Stimulated activated naive CD4-positive, alpha-beta T cell (primary cell): ENCODE measurements at regions not wholly inside any gene's neighbourhood (a gene's known extent, or its start where the extent isn't known, plus 50 kb on each side); places are given as distances from the start of the nearest gene placed in this dataset.
"Not testable (repeated sequence)": the region's sequence is repeated elsewhere in the genome, so short reads cannot be mapped to it uniquely, and the experiment has no call there.

Experiments used
- DNase-seq, 6 experiments: peaks; one replicate each; lab custom pipeline; 2025; lab: John Stamatoyannopoulos, UW

DNA sequence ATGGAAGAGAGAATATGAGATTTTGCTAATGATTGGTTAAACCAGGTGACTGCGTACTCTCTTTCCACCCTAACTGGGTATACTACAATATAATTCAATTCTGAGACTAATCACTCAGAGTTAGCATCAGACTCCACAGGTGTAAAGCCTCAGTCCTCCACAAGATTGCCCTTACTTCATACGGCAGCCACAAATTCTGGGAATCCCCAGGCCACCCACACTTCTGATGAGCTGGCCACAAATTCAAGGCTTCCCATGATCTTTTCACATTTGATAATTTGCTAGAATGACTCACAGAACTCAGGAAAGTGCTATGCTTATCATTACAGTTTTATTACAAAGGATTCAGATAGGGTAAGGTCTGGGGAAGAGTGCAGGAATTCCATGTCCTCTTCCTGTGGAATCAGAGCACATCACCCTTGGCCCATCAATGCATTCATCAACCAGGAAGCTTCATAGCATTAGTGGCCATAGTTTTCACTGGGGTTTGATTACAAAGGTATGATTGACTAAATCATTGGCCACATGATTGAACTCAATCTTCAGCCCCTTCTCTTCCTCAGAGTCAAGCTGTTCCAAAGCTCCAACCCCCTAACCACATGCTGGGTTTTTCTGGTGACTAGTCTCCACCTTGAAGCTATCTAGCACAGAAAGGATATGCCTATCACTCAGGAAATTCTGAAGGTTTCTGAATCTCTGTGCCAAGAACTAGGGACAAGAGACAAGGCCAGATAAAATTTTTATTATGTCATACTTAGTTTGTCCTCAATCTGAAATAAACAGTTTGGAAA, 131.7 kb downstream of the HHIPL2 start:
- no peak for DNase-seq

DNA sequence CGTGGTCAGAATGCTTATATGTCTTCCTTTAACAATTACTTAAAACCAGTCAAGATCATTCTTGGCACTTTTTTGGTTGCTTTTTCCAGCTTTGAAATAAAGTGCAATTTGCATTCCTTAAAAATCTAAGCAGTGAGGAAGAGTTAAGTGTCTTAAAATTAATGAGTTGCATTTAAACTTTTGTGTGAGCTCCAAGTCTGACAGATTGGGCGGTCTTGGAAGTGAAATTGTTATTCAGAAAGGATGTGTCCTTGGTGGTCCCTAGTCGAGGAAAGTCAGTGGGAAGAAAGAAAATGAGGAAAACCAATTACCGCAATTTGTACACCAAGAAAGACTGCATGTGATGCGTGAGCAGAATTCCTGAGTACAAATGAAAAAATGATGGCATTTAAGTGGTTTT, 132.5 kb downstream of the HHIPL2 start:
- DNase-seq: no peak

DNA sequence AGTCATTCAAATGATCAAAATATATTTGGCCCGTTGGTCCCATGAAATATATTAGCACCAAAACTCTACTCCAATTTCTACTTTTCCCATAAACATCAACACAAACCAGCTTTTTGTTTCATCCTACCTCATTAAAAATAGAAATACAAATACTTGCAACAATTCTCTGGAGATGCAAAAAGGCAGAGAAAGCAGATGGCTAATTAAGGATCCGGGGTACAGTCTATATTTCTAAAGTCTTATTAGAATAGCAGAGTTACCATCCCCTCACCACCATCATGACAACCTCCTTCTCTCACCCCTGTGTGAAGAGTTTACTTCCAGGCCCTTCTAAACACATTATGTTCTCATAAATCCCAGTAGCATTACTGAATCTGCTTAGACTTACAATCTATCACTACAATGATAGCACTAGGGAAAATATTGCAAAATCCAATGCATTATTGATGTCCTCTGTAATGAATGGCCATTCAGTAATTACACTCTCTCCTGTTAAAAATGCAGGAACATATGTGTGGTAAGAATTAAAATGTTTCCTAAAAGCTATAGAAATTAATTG, 133.8 kb downstream of the HHIPL2 start:
- DNase-seq: no peak

DNA sequence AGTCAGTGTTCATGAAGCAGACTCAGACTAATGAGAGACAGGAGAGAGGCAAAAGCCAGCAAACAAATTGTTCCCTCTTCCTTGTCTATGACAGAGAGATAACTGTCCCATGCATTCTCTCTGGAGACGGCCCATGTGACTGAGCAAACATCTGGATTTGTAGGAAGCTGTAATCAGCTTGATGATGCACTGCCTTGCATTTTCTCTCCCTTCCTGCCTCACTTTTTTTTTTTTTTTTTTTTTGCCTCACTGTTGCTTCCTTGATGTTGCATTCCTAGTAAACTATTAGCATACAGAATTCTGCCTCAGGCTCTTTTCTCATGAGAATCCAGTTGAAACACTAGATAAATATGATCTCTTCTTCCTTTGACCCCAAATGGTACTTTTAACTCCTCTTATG, 134.5 kb downstream of the HHIPL2 start:
- no peak for DNase-seq

DNA sequence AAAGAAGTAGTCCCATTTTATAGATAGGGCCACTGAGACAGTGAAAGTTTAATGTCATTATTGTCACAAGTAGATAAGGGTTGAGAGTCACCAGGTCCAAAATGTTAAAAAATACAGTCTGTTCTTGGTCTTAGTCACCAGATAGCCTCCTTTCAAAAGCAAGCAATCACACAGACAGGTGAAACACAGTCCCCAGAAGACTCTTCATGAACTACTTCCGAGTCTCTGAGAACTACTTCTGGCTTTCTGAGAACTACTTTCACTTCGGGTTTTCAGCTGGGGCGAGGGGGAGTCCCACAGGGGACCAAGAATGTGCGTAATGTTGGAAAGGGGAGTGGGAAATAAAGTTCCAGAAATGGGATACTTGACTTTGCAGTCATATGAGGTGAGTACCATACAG, 143.2 kb downstream of the HHIPL2 start:
- no peak for DNase-seq

DNA sequence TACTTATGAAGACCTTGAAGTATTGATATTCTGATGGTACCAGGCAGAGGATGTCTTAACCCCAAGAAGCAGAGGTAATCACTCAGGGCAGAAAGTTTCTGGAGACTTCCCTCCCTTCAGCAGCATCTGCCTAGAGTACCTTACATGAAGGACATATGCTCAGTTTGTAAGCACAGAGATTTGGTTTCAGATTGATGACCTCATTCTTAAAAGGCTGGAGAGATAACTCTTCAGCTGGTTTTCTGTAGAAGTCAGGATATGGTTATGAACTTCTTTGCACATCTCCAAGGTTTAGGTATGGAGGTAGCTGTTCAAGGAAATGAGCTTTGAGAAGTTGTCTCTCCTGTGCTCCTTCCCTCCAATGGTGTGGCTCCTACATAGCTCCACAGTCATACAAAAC, 148.7 kb downstream of the HHIPL2 start:
- no peak for DNase-seq

DNA sequence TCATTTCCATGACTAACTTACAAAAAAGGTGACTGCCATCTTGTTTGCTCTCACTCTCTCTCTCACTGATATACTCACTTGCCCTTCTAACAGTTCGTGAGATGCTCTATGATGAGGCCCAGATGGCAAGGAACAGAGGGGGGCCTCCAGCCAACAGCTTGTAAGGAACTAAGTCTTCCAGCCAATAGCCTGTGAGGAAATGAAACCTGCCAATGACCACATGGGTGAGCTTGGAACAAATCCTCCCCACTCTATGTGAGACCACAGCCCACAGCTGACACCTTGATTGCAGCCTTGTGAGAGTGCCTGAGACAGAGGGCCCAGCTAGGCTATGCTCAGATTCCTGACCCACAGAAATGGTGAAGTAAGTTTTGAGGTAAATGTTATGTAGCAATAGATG, 153.7 kb downstream of the HHIPL2 start:
- DNase-seq: no peak

DNA sequence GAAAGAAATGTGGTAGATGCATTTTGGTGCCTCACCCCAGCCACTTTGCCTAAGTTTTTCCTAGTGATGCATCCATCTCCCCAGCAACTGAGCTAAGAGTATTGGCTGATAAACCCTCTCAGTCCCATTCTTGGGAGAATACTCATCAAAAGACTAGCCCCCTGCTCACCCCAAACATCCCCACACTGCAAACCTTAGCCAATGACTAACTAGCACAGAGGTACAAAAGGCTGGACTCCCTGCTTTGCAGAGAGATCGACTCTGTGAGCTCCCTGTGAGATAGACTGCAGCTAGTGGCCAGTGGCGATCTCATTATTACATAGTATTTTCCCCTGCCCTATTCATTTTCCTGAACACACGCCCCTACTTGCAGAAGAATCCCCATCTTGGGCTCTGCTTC, 155.3 kb downstream of the HHIPL2 start:
- DNase-seq: no peak

DNA sequence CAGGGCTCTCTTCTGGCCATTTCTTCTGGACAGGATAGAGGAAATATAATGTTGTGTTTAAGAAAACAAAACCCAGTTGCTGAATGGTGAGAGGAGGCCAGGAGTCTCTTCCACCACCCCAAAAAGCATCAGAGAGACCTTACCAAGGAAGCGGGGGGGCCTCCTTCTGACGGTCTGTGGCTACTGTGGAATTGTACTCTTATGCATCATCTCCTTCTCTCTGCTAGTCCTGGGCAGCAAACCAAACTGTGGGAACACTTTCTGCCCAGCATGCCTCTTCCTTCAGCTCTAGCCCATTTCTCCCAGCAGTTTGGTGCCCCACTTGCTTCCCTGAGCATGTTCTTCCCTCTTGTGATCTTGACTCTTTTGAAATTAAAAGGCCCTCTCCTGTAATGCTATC, 157.7 kb downstream of the HHIPL2 start:
- no peak for DNase-seq

DNA sequence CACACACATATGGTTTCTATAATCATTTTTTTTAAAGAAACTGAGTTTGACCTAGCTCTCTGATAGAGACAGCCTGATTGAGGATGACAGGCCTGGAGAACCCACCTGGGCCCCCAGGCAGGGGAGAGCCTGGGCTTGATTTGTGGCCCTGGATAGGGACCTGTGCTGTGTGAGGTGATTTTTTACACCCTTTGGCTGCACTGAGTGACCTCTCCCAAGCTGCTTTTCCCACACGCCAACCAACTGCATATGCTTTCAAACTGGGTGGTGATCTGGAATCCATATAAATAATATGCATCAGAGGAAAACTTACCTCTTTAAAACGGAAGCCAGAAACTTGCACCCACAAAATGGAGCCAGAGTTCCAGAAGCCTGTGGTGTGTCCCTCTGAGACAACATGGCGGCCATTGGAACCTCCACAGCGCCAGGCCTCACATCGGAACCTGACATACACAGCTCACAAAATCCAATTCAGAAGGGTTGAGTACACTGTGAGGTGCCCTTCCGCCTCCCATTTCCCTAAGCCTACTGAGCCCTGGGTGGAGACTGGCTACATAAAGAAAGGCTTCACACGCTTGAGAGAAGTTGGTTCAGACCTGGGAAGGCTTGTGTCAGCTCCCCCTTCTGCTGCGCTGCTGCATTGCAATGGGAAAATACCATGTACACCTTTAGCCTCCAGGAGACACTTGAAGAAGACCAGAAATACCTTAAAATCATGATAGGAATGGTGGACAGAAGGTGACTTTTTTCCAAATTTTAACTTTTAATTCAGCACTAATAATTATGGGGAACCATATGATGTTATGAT, 160.7 kb downstream of the HHIPL2 start:
- no peak for DNase-seq

DNA sequence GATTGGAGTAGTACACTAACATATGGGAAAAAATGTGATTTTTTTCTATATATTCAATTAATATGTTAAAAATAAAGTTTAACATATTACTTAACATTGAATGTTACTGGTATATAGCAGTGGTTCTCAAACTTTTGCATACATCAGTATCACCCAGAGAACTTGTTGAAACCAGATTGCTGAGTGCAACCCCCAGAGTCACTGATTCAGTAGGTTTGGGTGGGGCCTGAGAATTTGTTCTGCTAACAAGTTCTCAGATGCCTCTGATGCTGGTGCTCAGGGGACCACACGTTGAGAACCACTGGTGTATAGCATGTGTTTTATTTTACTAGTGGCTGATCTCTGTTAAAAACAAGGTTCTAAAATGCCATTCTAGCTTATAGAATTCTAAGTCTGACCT, 161.9 kb downstream of the HHIPL2 start:
- no peak for DNase-seq

DNA sequence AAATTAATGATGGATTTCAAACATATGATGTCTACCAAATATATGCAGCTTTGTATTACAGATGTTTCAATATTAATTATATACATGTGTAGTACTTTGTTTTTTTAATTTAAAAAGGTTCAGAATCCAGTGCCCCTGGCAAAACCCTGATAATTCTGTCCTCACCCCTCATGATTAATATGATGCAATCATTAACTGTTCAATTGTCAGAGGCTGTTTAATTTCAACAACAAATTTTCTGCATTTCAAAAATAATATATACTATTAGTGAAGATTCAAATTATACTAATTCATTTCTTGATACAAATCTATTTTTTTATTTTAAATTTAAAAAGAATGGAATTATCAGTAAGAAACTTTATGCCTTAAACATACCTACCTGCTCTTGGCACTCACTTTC, 162.6 kb downstream of the HHIPL2 start:
- no peak for DNase-seq

DNA sequence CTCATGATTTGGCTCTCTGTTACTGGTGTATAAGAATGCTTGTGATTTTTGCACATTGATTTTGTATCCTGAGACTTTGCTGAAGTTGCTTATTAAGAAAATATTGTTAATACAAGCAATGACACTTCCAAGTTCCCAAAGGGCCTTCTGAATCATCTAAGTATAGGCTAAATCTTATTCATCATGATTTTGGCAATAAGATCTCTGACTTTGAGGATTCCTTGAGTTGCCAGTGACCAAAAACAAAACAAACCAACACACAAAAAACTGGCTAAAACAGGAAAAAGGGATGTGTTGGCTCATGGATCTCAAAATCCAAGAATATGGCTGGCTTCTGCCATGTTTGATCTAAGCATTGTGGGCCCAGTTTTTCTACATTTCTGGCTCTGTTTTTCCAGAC, 163.4 kb downstream of the HHIPL2 start:
- no peak for DNase-seq

DNA sequence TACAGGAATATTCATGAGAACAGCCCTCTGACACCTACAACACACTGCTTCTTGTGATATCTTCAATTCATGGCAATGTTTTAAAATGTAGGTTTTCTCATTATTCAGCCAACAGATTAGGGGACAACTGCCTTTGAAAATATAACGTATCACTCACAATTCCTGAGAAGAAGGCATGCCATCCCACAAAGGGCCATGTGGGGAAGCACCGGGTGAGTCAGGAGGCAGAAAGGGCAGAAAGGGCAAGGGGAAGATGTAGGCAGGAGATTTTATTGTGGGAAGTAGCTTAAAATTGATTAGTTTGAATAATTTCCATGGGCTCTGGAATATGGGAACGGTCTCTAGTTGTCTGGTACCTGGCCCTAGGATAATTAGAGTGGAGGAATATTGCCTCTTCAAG, 165.7 kb downstream of the HHIPL2 start:
- no peak for DNase-seq

DNA sequence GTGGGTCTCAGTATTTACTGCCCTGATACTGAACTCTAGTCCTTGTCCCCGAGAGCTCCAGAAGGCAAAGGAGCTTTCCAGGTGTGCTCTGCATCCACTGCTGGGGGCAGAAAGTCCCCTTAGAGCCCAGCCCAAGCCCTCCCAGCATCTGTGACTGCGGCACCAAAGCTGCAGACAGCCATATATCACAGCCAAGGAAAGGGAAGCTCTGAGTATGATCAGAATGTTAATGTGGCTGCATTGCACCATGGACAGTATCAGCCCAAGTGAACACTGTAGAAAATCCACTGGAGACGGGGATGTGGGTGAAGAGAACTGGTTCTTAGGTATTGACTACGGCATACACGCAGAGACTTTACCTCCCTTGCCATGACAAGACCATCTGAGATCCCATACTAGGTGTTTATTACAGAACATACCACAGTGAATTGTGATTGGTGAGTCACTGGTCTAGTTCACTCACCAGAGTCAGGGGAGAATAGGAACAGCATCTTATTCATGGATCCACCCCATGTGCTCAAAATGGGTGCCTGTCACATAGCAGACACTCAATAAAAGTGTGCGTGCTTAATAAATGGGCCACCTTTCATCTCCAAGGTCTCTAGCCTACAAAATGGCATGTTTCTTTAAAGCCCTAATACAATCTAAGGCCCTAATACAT, 170.3 kb downstream of the HHIPL2 start:
- DNase-seq: no peak

DNA sequence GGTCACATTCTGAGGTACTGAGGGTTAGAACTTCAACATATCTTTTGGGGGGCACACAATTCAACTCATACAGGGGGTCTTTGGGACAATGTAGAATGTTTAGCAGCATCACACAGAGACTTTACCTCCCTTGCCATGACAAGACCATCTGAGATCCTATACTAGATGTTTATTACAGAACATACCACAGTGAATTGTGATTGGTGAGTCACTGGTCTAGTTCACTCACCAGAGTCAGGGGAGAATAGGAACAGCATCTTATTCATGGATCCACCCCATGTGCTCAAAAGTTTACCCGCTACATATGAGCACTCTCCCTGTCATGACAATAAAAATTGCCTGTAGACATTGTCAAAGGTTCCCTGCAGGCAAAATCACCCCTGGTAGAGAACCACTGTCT, 171.1 kb downstream of the HHIPL2 start:
- not testable (repeated sequence) for DNase-seq

DNA sequence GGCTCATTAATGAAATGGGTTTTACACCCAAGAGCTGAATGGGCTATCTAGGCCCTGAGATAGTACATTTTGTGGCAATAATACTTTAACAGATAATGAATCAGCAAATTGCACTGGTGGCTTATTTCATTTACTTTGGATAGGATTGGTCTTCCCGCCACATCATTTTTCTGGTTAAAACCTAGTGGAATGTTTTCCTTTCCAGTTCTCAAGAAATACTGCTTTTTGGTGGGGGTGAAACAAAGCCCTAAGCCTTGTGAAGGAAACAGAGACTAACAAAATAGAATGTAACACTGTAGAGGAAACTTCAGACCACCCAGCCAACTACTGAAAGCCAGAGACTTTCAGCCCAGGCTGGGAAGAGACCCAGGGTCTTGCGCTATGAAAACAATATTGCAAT, 172.2 kb downstream of the HHIPL2 start:
- no peak for DNase-seq

DNA sequence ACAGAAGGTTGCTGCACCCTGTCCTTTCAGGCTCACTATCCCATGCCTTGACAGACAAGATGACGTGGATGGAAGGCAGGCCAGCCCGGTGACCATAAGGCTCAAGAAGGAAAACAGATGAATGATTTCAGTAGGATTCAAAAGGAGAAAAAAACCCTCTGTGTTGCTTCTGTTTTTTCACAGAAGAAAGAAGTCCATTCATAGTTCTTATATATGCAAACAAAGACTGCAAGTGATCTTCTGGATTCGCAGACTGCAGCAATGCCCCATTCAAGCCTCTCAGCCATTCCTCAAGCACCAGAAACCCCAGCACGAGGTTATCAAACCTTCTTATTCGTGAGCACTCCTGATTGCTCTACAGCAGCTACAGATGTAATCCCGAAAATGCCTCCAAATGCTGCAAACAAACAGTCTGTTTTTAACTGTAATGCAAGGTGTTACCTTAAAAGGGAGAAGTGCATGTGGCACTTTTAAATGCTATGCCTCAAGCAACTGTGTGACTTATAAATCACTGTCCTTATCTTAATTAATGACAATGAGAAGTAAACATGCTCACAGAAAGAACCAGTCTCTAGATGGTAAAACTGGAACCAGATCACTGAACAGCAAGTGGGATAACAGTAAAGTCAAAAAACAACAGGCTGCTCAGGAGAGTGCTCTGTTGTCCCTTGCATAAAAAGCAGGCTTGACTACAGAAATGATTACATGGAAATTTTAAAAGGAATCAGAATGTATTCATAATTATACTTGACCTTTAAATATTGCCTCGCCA, 173.9 kb downstream of the HHIPL2 start:
- DNase-seq: no peak

DNA sequence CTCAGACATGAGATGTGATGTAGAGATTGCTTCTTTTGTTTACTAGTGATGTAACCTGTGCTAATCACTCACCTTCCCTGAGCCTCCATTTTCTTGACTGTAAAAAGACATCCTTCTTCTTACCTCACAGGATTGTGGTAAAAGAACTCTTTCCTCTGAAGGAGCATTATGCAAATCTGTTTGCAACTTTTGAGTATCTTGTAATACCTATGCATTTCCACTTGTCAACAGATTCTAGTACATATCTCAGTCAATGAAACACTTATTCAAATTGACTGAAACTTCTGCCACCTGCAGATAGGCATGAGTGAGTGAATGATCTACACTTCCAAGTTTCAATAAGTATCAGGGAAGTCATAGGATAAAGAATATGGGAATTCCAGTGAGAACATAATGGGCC, 174.7 kb downstream of the HHIPL2 start:
- peak in 1 of 6 experiments; percentile 13 for DNase-seq

DNA sequence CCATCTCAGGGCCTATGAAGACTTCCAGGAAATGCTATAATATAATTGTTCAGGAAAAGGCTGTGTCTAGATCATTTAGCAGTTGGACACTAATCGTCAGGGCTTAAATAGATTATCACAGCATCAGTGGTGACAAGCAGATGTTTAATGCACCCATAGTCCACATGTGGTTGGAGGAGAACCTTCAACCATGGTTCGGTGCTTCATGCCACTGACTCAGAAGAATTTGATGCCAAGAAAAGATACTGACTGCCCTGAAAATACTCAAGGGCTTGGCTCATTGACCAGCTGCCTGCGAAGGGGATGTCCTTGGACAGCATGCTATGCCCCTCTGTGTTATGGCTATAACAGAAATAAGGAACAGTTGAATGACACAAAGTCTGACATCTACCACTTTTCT, 175.7 kb downstream of the HHIPL2 start:
- no peak for DNase-seq

DNA sequence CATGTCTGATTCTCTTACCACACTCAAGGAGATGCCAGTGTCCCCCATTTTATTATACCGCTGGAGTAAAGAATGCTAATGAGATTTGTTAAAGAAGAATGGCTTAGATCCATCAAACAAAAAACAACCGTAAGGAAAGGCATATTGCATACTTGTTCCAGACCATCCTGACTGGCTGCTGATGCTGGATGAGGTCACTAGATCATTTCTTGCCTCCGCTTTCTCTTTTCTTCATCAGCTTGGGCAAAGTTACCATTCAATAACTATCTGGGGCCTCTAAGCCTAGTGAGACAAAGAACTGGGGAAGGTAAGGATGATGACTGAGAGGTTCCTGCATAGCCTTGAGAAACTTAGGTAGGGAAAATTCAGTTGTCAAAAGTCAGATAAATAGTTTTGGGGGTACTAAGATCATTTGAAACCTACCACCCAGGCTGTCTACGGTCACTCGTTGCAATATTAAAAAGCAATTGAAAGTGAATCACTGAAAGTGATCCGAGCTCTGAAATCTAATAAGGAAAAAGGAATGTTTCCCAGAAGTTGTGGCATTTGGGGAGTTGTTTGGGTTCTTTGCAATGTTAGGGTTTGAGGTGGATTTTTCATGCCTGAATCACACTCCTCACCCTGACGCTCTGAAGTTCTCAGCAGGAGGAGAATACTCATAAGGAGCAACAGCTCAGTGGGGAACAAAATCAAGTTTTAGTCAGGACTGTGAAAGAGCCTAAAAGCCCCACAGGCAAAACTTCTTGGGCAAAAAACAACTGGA, 176.8 kb downstream of the HHIPL2 start:
- DNase-seq: no peak
